Lung (tissue), 11 donors: ENCODE measurements at regions not wholly inside any gene's neighbourhood (a gene's known extent, or its start where the extent isn't known, plus 50 kb on each side); places are given as distances from the start of the nearest gene placed in this dataset.
A peak's percentile ranks its signal among the peaks of the same experiment; 100 is the strongest.

Source experiments
- ATAC-seq: fragments of 200-7000 bp; cut with Tn5 transposase; one replicate; pipeline ENCODE4 v1.9.1; 2020; ENCODE audit warnings: moderate number of reproducible peaks; ENCODE audit not compliant: insufficient read depth, low FRiP score
- DNase-seq, 3 donors: peaks; one replicate each; pipeline ENCODE4 v3.0.0-alpha.2; 2013 to 2017
- H3K27ac ChIP-seq, 2 donors: one replicate each; pipeline ENCODE4 v1.5.1; 2013; ENCODE audit warnings: mild to moderate bottlenecking in 2 of 2, moderate library complexity in 2 of 2, control low read depth in 1 of 2, inconsistent platforms in 1 of 2, low read depth in 1 of 2, low read length in 1 of 2
- H3K27me3 ChIP-seq, 3 donors: one replicate each; pipeline ENCODE4 v1.5.1; 2013; ENCODE audit warnings: low read length in 2 of 3; ENCODE audit not compliant: control insufficient read depth in 3 of 3, insufficient read depth in 3 of 3
- H3K36me3 ChIP-seq, 4 donors: one replicate each; pipeline ENCODE4 v1.5.1; 2013; ENCODE audit warnings: low read length in 4 of 4, mild to moderate bottlenecking in 1 of 4, moderate library complexity in 1 of 4; ENCODE audit not compliant: control insufficient read depth in 4 of 4, insufficient read depth in 4 of 4
- H3K4me1 ChIP-seq, 5 donors: one replicate each; pipeline ENCODE4 v1.5.1; 2013; ENCODE audit warnings: low read length in 5 of 5, mild to moderate bottlenecking in 2 of 5, moderate library complexity in 1 of 5; ENCODE audit not compliant: control insufficient read depth in 5 of 5, insufficient read depth in 5 of 5
- H3K4me3 ChIP-seq: one replicate; pipeline ENCODE4 v1.5.1; 2013; ENCODE audit warnings: mild to moderate bottlenecking, control low read depth, moderate library complexity
- H3K9ac ChIP-seq, 2 donors: one replicate each; pipeline ENCODE4 v1.5.1; 2013; ENCODE audit warnings: low read length in 2 of 2, control low read depth in 1 of 2; ENCODE audit not compliant: insufficient read depth in 1 of 2
- H3K9me3 ChIP-seq, 4 donors: one replicate each; pipeline ENCODE4 v1.5.1; 2013; ENCODE audit warnings: low read length in 3 of 4, mild to moderate bottlenecking in 1 of 4, moderate library complexity in 1 of 4; ENCODE audit not compliant: control insufficient read depth in 4 of 4, insufficient read depth in 3 of 4
- CTCF ChIP-seq: IDR thresholded peaks from 2 replicates; pipeline ENCODE4 v1.5.1; 2012; ENCODE audit warnings: mild to moderate bottlenecking; ENCODE audit errors: control extremely low read depth, extremely low read depth
- WGBS, 2 donors: extraction: QIAGEN DNeasy Blood & Tissue Kit; methylation state at CpG; one replicate each; pipeline ENCODE4 v1.1.7; 2013; 5-methylcytosine and 5-hydroxymethylcytosine counted together
- donor health status: control.
- donor health status: control.
- donor health status: Bipolar disorder and iron deficiency.
- donor health status: healthy.
- donor health status: DM: yes; HTN: yes; CAD: no.

GRCh38 chr10:111131168-111131799 is 54.5 kb downstream of the ADRA2A start:
- no peak for ATAC-seq
- no peaks in the 10 kb centered on the region for H3K36me3 ChIP-seq
- no peak overlapping the region for H3K9ac ChIP-seq
- TF ChIP-seq CTCF, result no peak
- no peaks in the 10 kb centered on the region for H3K4me1 ChIP-seq
- WGBS, 2 donors, result 72 to 84% methylated on average over 8 of the region's 8 CpGs
- H3K4me3 ChIP-seq, result no peak overlapping the region
- no peak overlapping the region for H3K27ac ChIP-seq
- no peak for DNase-seq
- H3K27me3 ChIP-seq, result no peaks in the 10 kb centered on the region
- peaks cover 0 to 2% (median 0%) of the 10 kb centered on the region in 4 donors for H3K9me3 ChIP-seq

GRCh38 chr10:111137007-111137406 is 60.2 kb downstream of the ADRA2A start:
- TF ChIP-seq CTCF, result no peak
- 51 to 74% methylated on average over 6 of the region's 6 CpGs for WGBS, 2 donors
- H3K27me3 ChIP-seq, result no peaks in the 10 kb centered on the region
- no peaks in the 10 kb centered on the region for H3K4me1 ChIP-seq
- H3K36me3 ChIP-seq, result no peaks in the 10 kb centered on the region
- no peak overlapping the region for H3K4me3 ChIP-seq
- no peak for ATAC-seq
- no peak overlapping the region for H3K9ac ChIP-seq
- H3K27ac ChIP-seq, result no peak overlapping the region
- H3K9me3 ChIP-seq, result no peaks in the 10 kb centered on the region
- peak in 2 of 3 donors; percentile 27 to 32 for DNase-seq

- Histone ChIP-seq H3K4me3 (no peak overlapping the region), H3K27ac (no peak overlapping the region), H3K9ac (no peak overlapping the region), H3K36me3 (no peaks in the 10 kb centered on the region), H3K9me3 (no peaks in the 10 kb centered on the region), H3K4me1 (no peaks in the 10 kb centered on the region), H3K27me3 (no peaks in the 10 kb centered on the region)
- no peak for TF ChIP-seq CTCF
- WGBS, 2 donors, result 41 to 68% methylated on average over 4 of the region's 4 CpGs
- ATAC-seq (no peak), DNase-seq (no peak)
Observed at GRCh38 chr10:111137587-111137986, 60.8 kb downstream of the ADRA2A start.

- no peak overlapping the region for H3K9ac ChIP-seq
- no peak for TF ChIP-seq CTCF
- H3K27ac ChIP-seq, result no peak overlapping the region
- no peaks in the 10 kb centered on the region for H3K4me1 ChIP-seq
- no peak overlapping the region for H3K4me3 ChIP-seq
- H3K36me3 ChIP-seq, result no peaks in the 10 kb centered on the region
- WGBS, 2 donors, result 96 to 98% methylated on average over 7 of the region's 7 CpGs
- no peaks in the 10 kb centered on the region for H3K27me3 ChIP-seq
- DNase-seq (no peak), ATAC-seq (no peak)
- H3K9me3 ChIP-seq, result no peaks in the 10 kb centered on the region
Observed at GRCh38 chr10:111138544-111138943, 61.7 kb downstream of the ADRA2A start.
